A673 (cell line): ENCODE measurements at regions not wholly inside any gene's neighbourhood (a gene's known extent, or its start where the extent isn't known, plus 50 kb on each side); places are given as distances from the start of the nearest gene placed in this dataset.

Experiments
- BruUV-seq: library from RNA; stranded (reverse); fragments of 400-500 nt; replicated peaks from 2 replicates; lab custom pipeline; 2021; lab: Mats Ljungman, UMichigan
- CTCF ChIA-PET: fragments of 300-600 bp; sonication (Branson Sonifier 250); formaldehyde crosslinking; loops from one replicate; lab custom pipeline; 2022; ENCODE audit warnings: antibody characterized with exemption; lab: Charles Lee
- POLR2A ChIA-PET: fragments of 300-600 bp; sonication (Branson Sonifier 250); formaldehyde crosslinking; loops from one replicate; lab custom pipeline; 2022; ENCODE audit warnings: antibody characterized with exemption; ENCODE audit not compliant: low non-redundant PET; lab: Charles Lee
- DNase-seq: peaks from one replicate; pipeline ENCODE4 v3.0.0-alpha.2; 2015; ENCODE audit warnings: low spot score
- H3K27ac ChIP-seq: fragments of 200-600 bp; sonication (generic); 2 replicates; pipeline ENCODE4 v1.5.1; 2016; ENCODE audit warnings: mixed run types, low read depth, mild to moderate bottlenecking, mixed read lengths, antibody characterized with exemption, low read length; ENCODE audit not compliant: poor library complexity, severe bottlenecking
- H3K27me3 ChIP-seq: fragments of 200-600 bp; sonication (generic); replicated peaks from 2 replicates; pipeline ENCODE4 v1.6.1; 2017; ENCODE audit warnings: mixed run types, low read depth, mild to moderate bottlenecking, mixed read lengths, antibody characterized with exemption, low read length; ENCODE audit not compliant: insufficient read depth, poor library complexity
- H3K36me3 ChIP-seq: fragments of 200-600 bp; sonication (generic); 2 replicates; pipeline ENCODE4 v1.6.1; 2016; ENCODE audit warnings: mixed run types, mild to moderate bottlenecking, mixed read lengths, antibody characterized with exemption, low read length; ENCODE audit not compliant: insufficient read depth, poor library complexity, severe bottlenecking
- H3K4me1 ChIP-seq: fragments of 200-600 bp; sonication (generic); 2 replicates; pipeline ENCODE4 v1.6.1; 2017; ENCODE audit warnings: mixed run types, mild to moderate bottlenecking, mixed read lengths, antibody characterized with exemption, low read length; ENCODE audit not compliant: insufficient read depth, poor library complexity, severe bottlenecking
- H3K4me3 ChIP-seq: fragments of 200-600 bp; sonication (generic); 2 replicates; pipeline ENCODE4 v1.5.1; 2016; ENCODE audit warnings: low read depth, mixed run types, mild to moderate bottlenecking, mixed read lengths, low read length; ENCODE audit not compliant: poor library complexity, severe bottlenecking
- H3K9me3 ChIP-seq: fragments of 200-600 bp; sonication (generic); 2 replicates; pipeline ENCODE4 v1.6.1; 2016; ENCODE audit warnings: mixed run types, low read depth, mild to moderate bottlenecking, mixed read lengths, antibody characterized with exemption, low read length; ENCODE audit not compliant: poor library complexity, severe bottlenecking
- EZH2 ChIP-seq: fragments of 200-600 bp; sonication (generic); IDR thresholded peaks from 2 replicates; pipeline ENCODE4 v1.6.1; 2017; ENCODE audit warnings: borderline replicate concordance, low read depth, mild to moderate bottlenecking, mixed read lengths, antibody characterized with exemption, low read length; ENCODE audit not compliant: poor library complexity, severe bottlenecking
- intact Hi-C: fragments of 100-400 bp; cut with micrococcal nuclease; formaldehyde crosslinking; loops from one replicate; pipeline ENCODE4 v1.10.0; 2022; ENCODE audit not compliant: unreplicated experiment
- TF ChIP-seq, protein P1 (sequence below): fragments of 300-800, 200-600 bp; sonication (generic); conservative IDR thresholded peaks from 2 replicates; pipeline ENCODE4 v1.5.1; 2017; ENCODE audit warnings: low read depth, mild to moderate bottlenecking, antibody characterized with exemption, low read length, moderate library complexity, mixed read lengths

DNA sequence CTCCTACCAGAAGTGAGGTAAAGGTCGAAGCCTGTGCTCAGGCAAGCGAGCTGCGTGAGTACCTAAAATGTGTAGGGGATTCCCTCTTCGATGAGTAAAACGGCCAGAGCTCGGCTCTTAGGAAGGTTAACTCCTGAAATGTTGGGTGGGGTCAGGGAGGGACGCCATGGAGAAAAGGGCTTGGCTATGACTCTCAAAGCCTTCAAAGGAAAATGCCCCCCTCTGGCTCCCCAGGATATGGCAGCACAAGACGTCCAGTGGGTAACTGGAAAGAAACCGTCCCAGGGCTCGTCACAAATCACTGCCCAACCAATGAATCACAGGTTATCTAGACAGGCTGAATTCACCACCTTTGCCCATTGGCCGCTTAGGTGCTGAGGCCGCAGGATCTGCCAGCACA lies 58.0 kb downstream of the CALML3 start:
- POLR2A ChIA-PET: no interaction called here
- DNase-seq: no peak
- no TSS peak for BruUV-seq

DNA sequence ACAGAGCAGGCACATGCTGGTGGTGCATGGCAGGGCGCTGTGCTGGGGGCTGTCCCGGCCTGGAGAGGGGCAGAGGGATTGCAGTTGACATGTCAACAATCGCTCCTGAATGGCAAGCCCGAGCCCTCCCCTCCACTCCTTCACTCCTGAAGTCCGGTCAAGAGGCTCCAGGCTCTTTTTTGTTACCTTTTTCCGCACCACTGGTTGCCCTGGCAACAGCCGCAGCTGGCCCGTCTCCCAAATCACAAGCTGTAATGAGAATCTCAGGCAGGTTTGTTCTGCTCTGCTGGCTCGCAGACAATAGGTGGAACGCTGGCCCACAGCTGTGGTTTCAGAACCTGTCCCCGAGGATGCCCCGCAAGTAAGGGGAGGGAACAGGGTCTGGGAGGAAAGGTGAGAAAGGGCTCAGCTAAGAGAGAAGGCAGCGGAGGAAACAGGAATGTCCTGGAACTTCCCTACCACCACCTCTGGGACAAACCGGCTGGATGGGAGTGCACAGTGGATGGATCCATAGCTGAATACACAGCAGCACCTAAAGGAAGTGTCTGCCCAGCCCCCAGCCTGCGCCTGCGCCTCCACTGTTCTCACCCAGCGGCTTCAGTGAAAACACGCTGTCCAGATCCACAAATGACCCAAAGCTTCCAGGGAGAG lies 58.9 kb downstream of the CALML3 start:
- ChIA-PET POLR2A (no interaction called here), CTCF (no interaction called here)
- H3K4me3 ChIP-seq: no peak overlapping the region
- H3K36me3 ChIP-seq: no peaks in the 10 kb centered on the region
- no TSS peak for BruUV-seq
- TF ChIP-seq EZH2: no peak
- TF ChIP-seq, protein P1, sequence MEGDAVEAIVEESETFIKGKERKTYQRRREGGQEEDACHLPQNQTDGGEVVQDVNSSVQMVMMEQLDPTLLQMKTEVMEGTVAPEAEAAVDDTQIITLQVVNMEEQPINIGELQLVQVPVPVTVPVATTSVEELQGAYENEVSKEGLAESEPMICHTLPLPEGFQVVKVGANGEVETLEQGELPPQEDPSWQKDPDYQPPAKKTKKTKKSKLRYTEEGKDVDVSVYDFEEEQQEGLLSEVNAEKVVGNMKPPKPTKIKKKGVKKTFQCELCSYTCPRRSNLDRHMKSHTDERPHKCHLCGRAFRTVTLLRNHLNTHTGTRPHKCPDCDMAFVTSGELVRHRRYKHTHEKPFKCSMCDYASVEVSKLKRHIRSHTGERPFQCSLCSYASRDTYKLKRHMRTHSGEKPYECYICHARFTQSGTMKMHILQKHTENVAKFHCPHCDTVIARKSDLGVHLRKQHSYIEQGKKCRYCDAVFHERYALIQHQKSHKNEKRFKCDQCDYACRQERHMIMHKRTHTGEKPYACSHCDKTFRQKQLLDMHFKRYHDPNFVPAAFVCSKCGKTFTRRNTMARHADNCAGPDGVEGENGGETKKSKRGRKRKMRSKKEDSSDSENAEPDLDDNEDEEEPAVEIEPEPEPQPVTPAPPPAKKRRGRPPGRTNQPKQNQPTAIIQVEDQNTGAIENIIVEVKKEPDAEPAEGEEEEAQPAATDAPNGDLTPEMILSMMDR: no peak
- intact Hi-C loops: no loop called here
- no peak for DNase-seq
- H3K9me3 ChIP-seq: no peaks in the 10 kb centered on the region
- H3K27me3 ChIP-seq: no peaks in the 10 kb centered on the region
- H3K4me1 ChIP-seq: no peaks in the 10 kb centered on the region
- H3K27ac ChIP-seq: no peak overlapping the region

More for the DNA sequence above, 58.0 kb downstream of the CALML3 start:
- CTCF ChIA-PET: no interaction called here
- Histone ChIP-seq H3K4me3 (no peak overlapping the region), H3K36me3 (no peaks in the 10 kb centered on the region), H3K9me3 (no peaks in the 10 kb centered on the region), H3K4me1 (no peaks in the 10 kb centered on the region), H3K27ac (no peak overlapping the region), H3K27me3 (no peaks in the 10 kb centered on the region)
- intact Hi-C loops: no loop called here
- no peak for TF ChIP-seq EZH2
- TF ChIP-seq, protein P1: 0 out of 2 replicates have a peak, but pooled peaks have one; percentile 16

DNA sequence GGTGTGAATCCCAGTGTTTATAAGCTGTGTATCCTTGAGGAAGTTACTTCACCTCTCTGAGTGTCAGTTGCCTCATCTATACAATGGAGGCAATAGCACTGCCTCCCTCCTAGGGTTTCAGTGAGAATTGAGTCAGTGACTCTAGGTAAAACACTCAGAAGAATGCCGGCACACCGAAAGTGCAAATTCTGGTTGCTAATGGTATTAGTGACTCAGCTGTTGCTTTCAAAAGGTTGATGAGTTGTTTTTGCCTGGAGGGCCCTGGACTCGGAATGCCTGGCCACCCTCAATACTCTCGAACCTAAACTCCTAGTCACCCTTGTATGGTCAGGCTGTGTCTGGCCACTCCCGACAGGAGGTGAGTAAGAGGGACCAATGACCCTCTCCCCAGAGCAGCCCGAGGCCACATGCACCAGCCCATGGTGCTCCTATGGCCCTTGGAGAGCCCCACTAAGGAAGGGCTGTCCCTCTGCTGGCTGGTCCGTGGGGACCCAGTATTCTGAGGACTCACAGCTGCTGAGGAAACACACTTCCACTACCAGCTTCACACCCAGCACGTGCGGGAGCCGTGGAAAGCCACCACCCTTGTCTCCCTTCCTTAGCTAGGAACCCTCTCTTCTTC lies 60.2 kb downstream of the CALML3 start:
- no peaks in the 10 kb centered on the region for H3K4me1 ChIP-seq
- CTCF ChIA-PET: no interaction called here
- no peaks in the 10 kb centered on the region for H3K9me3 ChIP-seq
- no peak for TF ChIP-seq EZH2
- TF ChIP-seq, protein P1: no peak
- intact Hi-C loops: no loop called here
- no peak overlapping the region for H3K27ac ChIP-seq
- no peak overlapping the region for H3K4me3 ChIP-seq
- POLR2A ChIA-PET: interaction anchor here (0.6 kb wide), 1 partner anchor 655 kb away, joined by 6 read pairs; no protein-coding TSS in a partner anchor
- BruUV-seq: no TSS peak
- DNase-seq: no peak
- no peaks in the 10 kb centered on the region for H3K36me3 ChIP-seq
- no peaks in the 10 kb centered on the region for H3K27me3 ChIP-seq
